ENCODE measurements at regions not wholly inside any gene's neighbourhood (a gene's known extent, or its start where the extent isn't known, plus 50 kb on each side); places are given as distances from the start of the nearest gene placed in this dataset.

- BruUV-seq (replicated peaks) = no TSS peak
These were observed 1152.0 kb upstream of the CDH2 start for GRCh38 chr18:29328932-29329331.

GRCh38 chr18:29326214-29326613 is 1149.3 kb upstream of the CDH2 start:
- BruUV-seq (replicated peaks) = no TSS peak
- Histone ChIP-seq H3K4me2 (ENCODE audit: low read depth, low read length) (no peak overlapping the region), H3K36me3 (replicated peaks in 1 of 2; ENCODE audit: control insufficient read depth in 1 of 2, insufficient read depth in 2 of 2, low read length in 2 of 2) (no peaks in the 10 kb centered on the region), H3K27ac (ENCODE audit: extremely low read length, insufficient read depth, low read length) (no peak overlapping the region), H3K4me3 (replicated peaks in 1 of 3; ENCODE audit: insufficient read depth in 1 of 3, low read depth in 2 of 3, low read length in 3 of 3) (no peak overlapping the region), H4K20me1 (ENCODE audit: insufficient read depth, low read length) (no peaks in the 10 kb centered on the region), H3K9me3 (ENCODE audit: low read length) (no peaks in the 10 kb centered on the region), H3K9ac (ENCODE audit: insufficient read depth, low read depth, low read length) (no peak overlapping the region), H3K4me1 (ENCODE audit: insufficient read depth, low read length) (no peaks in the 10 kb centered on the region), H2AFZ (ENCODE audit: low read length) (no peak overlapping the region), H3K79me2 (ENCODE audit: insufficient read depth, low read length) (no peaks in the 10 kb centered on the region), H3K27me3 (ENCODE audit: control insufficient read depth in 1 of 2, insufficient read depth in 2 of 2, low read length in 2 of 2) (no peaks in the 10 kb centered on the region; a peak in 1 of 5 replicates)
- ChIA-PET CTCF (ENCODE audit: low intra/inter-chr PET ratio, low total read pairs) (no interaction called here), POLR2A (no interaction called here)
- WGBS (ENCODE audit: low lambda C conversion rate) = 3% methylated on average over 2 of the region's 2 CpGs
- intact Hi-C loops (cut with micrococcal nuclease; ENCODE audit: unreplicated experiment) = no loop called here
- in situ Hi-C loops (cut with HindIII; ENCODE audit: extremely low pct_ligation_motif_present, low pct_unique_long_range_greater_than_20kb) = no loop called here
- ATAC-seq (no peak), FAIRE-seq (no peak), DNase-seq (ENCODE audit: low spot score) (no peak)
- TF ChIP-seq ZNF441 (CRISPR knock-in tag; IDR thresholded peaks at IDR 0.05; ENCODE audit: borderline replicate concordance) (no peak), TRIM24 (CRISPR knock-in tag; IDR thresholded peaks at IDR 0.05) (no peak), TCF7 (IDR thresholded peaks at IDR 0.05; ENCODE audit: low read depth) (no peak), MEF2D (CRISPR knock-in tag; IDR thresholded peaks at IDR 0.05) (no peak), KMT2B (CRISPR knock-in tag; IDR thresholded peaks at IDR 0.05) (no peak), ZBTB1 (CRISPR knock-in tag; IDR thresholded peaks at IDR 0.05; ENCODE audit: borderline replicate concordance) (no peak), CERS6 (CRISPR knock-in tag; IDR thresholded peaks at IDR 0.05) (no peak), ZNF782 (CRISPR knock-in tag; IDR thresholded peaks at IDR 0.05; ENCODE audit: borderline replicate concordance) (no peak), NR0B2 (CRISPR knock-in tag; IDR thresholded peaks at IDR 0.05) (no peak), KLF13 (CRISPR knock-in tag; IDR thresholded peaks at IDR 0.05) (no peak), AGO2 (optimal IDR thresholded peaks at IDR 0.05; ENCODE audit: low read depth, low read length) (no peak), AFF4 (CRISPR knock-in tag; IDR thresholded peaks at IDR 0.05) (no peak), ZNF414 (CRISPR knock-in tag; IDR thresholded peaks at IDR 0.05) (no peak)

More at GRCh38 chr18:29328932-29329331, 1152.0 kb upstream of the CDH2 start:
- POLR2A ChIA-PET = no interaction called here
- Histone ChIP-seq H3K79me2 (ENCODE audit: insufficient read depth, low read length) (no peaks in the 10 kb centered on the region), H3K4me1 (ENCODE audit: insufficient read depth, low read length) (no peaks in the 10 kb centered on the region), H3K4me3 (replicated peaks in 1 of 3; ENCODE audit: insufficient read depth in 1 of 3, low read depth in 2 of 3, low read length in 3 of 3) (no peak overlapping the region), H3K9ac (ENCODE audit: insufficient read depth, low read depth, low read length) (no peak overlapping the region), H3K27ac (ENCODE audit: extremely low read length, insufficient read depth, low read length) (no peak overlapping the region), H4K20me1 (ENCODE audit: insufficient read depth, low read length) (no peaks in the 10 kb centered on the region), H3K27me3 (ENCODE audit: control insufficient read depth in 1 of 2, insufficient read depth in 2 of 2, low read length in 2 of 2) (no peaks in the 10 kb centered on the region), H3K36me3 (replicated peaks in 1 of 2; ENCODE audit: control insufficient read depth in 1 of 2, insufficient read depth in 2 of 2, low read length in 2 of 2) (no peaks in the 10 kb centered on the region), H3K4me2 (ENCODE audit: low read depth, low read length) (no peak overlapping the region), H3K9me3 (ENCODE audit: low read length) (no peaks in the 10 kb centered on the region), H2AFZ (ENCODE audit: low read length) (no peak overlapping the region)
- WGBS (ENCODE audit: low lambda C conversion rate) = 0% methylated on average over 2 of the region's 2 CpGs
- in situ Hi-C loops (cut with HindIII; ENCODE audit: extremely low pct_ligation_motif_present, low pct_unique_long_range_greater_than_20kb) = no loop called here
- intact Hi-C loops (cut with micrococcal nuclease; ENCODE audit: unreplicated experiment) = no loop called here
- no peak for ATAC-seq
- TF ChIP-seq SP2 (CRISPR knock-in tag; IDR thresholded peaks at IDR 0.05) = no peak
- TF ChIP-seq FOXK2 (IDR thresholded peaks at IDR 0.05) = no peak
- CTCF ChIA-PET (ENCODE audit: low intra/inter-chr PET ratio, low total read pairs) = no interaction called here
- no peak for DNase-seq (ENCODE audit: low spot score)
- FAIRE-seq = no peak
